GM12865 (cell line): ENCODE measurements at regions not wholly inside any gene's neighbourhood (a gene's known extent, or its start where the extent isn't known, plus 50 kb on each side); places are given as distances from the start of the nearest gene placed in this dataset.

ENCODE experiments used
- DNase-seq: peaks from one replicate; pipeline ENCODE4 v3.0.0; 2010; ENCODE audit warnings: low read depth
- H3K4me3 ChIP-seq: 2 replicates; pipeline ENCODE4 v1.5.1; 2011; ENCODE audit warnings: mild to moderate bottlenecking, low read depth, low read length, control low read depth
- CTCF ChIP-seq: IDR thresholded peaks from 2 replicates; pipeline ENCODE4 v1.5.1; 2011; ENCODE audit warnings: low read length, control low read depth, low read depth, inconsistent platforms; ENCODE audit not compliant: insufficient read depth; ENCODE audit errors: missing control alignments

GRCh38 chr13:88417801-88418200 is 746.6 kb downstream of the SLITRK5 start:
- no peak for DNase-seq
- H3K4me3 ChIP-seq, result no peak overlapping the region
- no peak for TF ChIP-seq CTCF

GRCh38 chr13:88424463-88424862 is 753.3 kb downstream of the SLITRK5 start:
- no peak for DNase-seq
- no peak overlapping the region for H3K4me3 ChIP-seq
- no peak for TF ChIP-seq CTCF

- DNase-seq, result no peak
- no peak overlapping the region for H3K4me3 ChIP-seq
- TF ChIP-seq CTCF, result no peak
These were observed 755.5 kb downstream of the SLITRK5 start for GRCh38 chr13:88426661-88427060.

GRCh38 chr13:88429862-88430261 is 758.7 kb downstream of the SLITRK5 start:
- no peak for DNase-seq
- TF ChIP-seq CTCF, result no peak
- no peak overlapping the region for H3K4me3 ChIP-seq

GRCh38 chr13:88434953-88435352 is 763.8 kb downstream of the SLITRK5 start:
- no peak for DNase-seq
- TF ChIP-seq CTCF, result no peak
- no peak overlapping the region for H3K4me3 ChIP-seq

GRCh38 chr13:88436974-88437373 is 765.8 kb downstream of the SLITRK5 start:
- no peak for TF ChIP-seq CTCF
- DNase-seq, result no peak
- H3K4me3 ChIP-seq, result no peak overlapping the region

- DNase-seq, result no peak
- TF ChIP-seq CTCF, result no peak
- H3K4me3 ChIP-seq, result no peak overlapping the region
These were observed 779.3 kb downstream of the SLITRK5 start for GRCh38 chr13:88450515-88450914.
